Activated CD4-positive, alpha-beta memory T cell treated with anti-CD3 and anti-CD28 coated beads, Interleukin-2, amount 10 ng/mL, durations not matched to agents 7 days and 5 days (primary cell): ENCODE measurements at regions not wholly inside any gene's neighbourhood (a gene's known extent, or its start where the extent isn't known, plus 50 kb on each side); places are given as distances from the start of the nearest gene placed in this dataset.

ENCODE experiments used
- CTCF ChIA-PET: fragments of 350-600 bp; sonication (Branson Sonifier 250); formaldehyde crosslinking; loops from one replicate; lab custom pipeline; 2021; ENCODE audit warnings: antibody characterized with exemption, inconsistent platforms; lab: Charles Lee
- POLR2A ChIA-PET: fragments of 350-600 bp; sonication (Branson Sonifier 250); formaldehyde crosslinking; loops from one replicate; lab custom pipeline; 2021; ENCODE audit warnings: antibody characterized with exemption; lab: Charles Lee
- DNase-seq: peaks from one replicate; pipeline ENCODE4 v3.0.0-alpha.2; 2020
- H3K27ac Mint-ChIP-seq: one replicate; pipeline ENCODE4 v1.8.0; 2021; ENCODE audit warnings: mild to moderate bottlenecking, mixed read lengths
- H3K27me3 Mint-ChIP-seq: one replicate; pipeline ENCODE4 v1.8.0; 2021; ENCODE audit warnings: mixed read lengths
- H3K36me3 Mint-ChIP-seq: one replicate; pipeline ENCODE4 v1.8.0; 2021; ENCODE audit warnings: low read depth, mixed read lengths
- H3K4me1 Mint-ChIP-seq: one replicate; pipeline ENCODE4 v1.8.0; 2021; ENCODE audit warnings: mixed read lengths
- H3K4me3 Mint-ChIP-seq: one replicate; pipeline ENCODE4 v1.8.0; 2021; ENCODE audit warnings: mild to moderate bottlenecking, mixed read lengths
- H3K9me3 Mint-ChIP-seq: one replicate; pipeline ENCODE4 v1.8.0; 2021; ENCODE audit warnings: mixed read lengths

GRCh38 chr21:38667291-38667870, 138.3 kb upstream of the ETS2 start:
- H3K36me3 Mint-ChIP-seq, result no peaks in the 10 kb centered on the region
- H3K27ac Mint-ChIP-seq, result no peak overlapping the region
- no peak overlapping the region for H3K4me3 Mint-ChIP-seq
- no peak for DNase-seq
- H3K4me1 Mint-ChIP-seq, result no peaks in the 10 kb centered on the region
- no peaks in the 10 kb centered on the region for H3K9me3 Mint-ChIP-seq
- H3K27me3 Mint-ChIP-seq, result peaks cover 16% of the 10 kb centered on the region
- ChIA-PET POLR2A (no interaction called here), CTCF (no interaction called here)

GRCh38 chr21:38668067-38668466, 137.7 kb upstream of the ETS2 start:
- CTCF ChIA-PET, result no interaction called here
- no peak for DNase-seq
- POLR2A ChIA-PET, result no interaction called here
- Mint-ChIP-seq H3K27ac (no peak overlapping the region), H3K27me3 (peaks cover 10% of the 10 kb centered on the region), H3K36me3 (no peaks in the 10 kb centered on the region), H3K4me3 (no peak overlapping the region), H3K9me3 (no peaks in the 10 kb centered on the region), H3K4me1 (no peaks in the 10 kb centered on the region)

GRCh38 chr21:38668541-38668940, 137.2 kb upstream of the ETS2 start:
- ChIA-PET POLR2A (no interaction called here), CTCF (interaction anchor here (0.6 kb wide), 1 partner anchor 458 kb away, joined by 4 read pairs; no protein-coding TSS in a partner anchor)
- Mint-ChIP-seq H3K9me3 (no peaks in the 10 kb centered on the region), H3K4me3 (no peak overlapping the region), H3K4me1 (no peaks in the 10 kb centered on the region), H3K27ac (no peak overlapping the region), H3K36me3 (no peaks in the 10 kb centered on the region), H3K27me3 (peaks cover 5% of the 10 kb centered on the region)
- DNase-seq, result no peak

- DNase-seq, result no peak
- H3K9me3 Mint-ChIP-seq, result no peaks in the 10 kb centered on the region
- POLR2A ChIA-PET, result no interaction called here
- no peaks in the 10 kb centered on the region for H3K4me1 Mint-ChIP-seq
- H3K4me3 Mint-ChIP-seq, result no peak overlapping the region
- CTCF ChIA-PET, result interaction anchor here (0.6 kb wide), 1 partner anchor 457 kb away, joined by 4 read pairs; no protein-coding TSS in a partner anchor
- H3K36me3 Mint-ChIP-seq, result no peaks in the 10 kb centered on the region
- no peak overlapping the region for H3K27ac Mint-ChIP-seq
- H3K27me3 Mint-ChIP-seq, result peaks cover 5% of the 10 kb centered on the region
Measured at GRCh38 chr21:38669186-38669585, 136.5 kb upstream of the ETS2 start.

- CTCF ChIA-PET, result no interaction called here
- POLR2A ChIA-PET, result no interaction called here
Measured at GRCh38 chr21:38670861-38671260, 134.9 kb upstream of the ETS2 start.

GRCh38 chr21:38671773-38672172, 134.0 kb upstream of the ETS2 start:
- H3K27me3 Mint-ChIP-seq, result no peaks in the 10 kb centered on the region
- no peak overlapping the region for H3K4me3 Mint-ChIP-seq
- ChIA-PET CTCF (no interaction called here), POLR2A (interaction anchor here (1.0 kb wide), 1 partner anchor 12 kb away, joined by 3 read pairs; no protein-coding TSS in a partner anchor)
- no peaks in the 10 kb centered on the region for H3K36me3 Mint-ChIP-seq
- DNase-seq, result no peak
- no peaks in the 10 kb centered on the region for H3K9me3 Mint-ChIP-seq
- no peaks in the 10 kb centered on the region for H3K4me1 Mint-ChIP-seq
- H3K27ac Mint-ChIP-seq, result no peak overlapping the region

More at GRCh38 chr21:38670861-38671260, 134.9 kb upstream of the ETS2 start:
- no peaks in the 10 kb centered on the region for H3K36me3 Mint-ChIP-seq
- H3K4me1 Mint-ChIP-seq, result no peaks in the 10 kb centered on the region
- H3K27ac Mint-ChIP-seq, result no peak overlapping the region
- H3K27me3 Mint-ChIP-seq, result no peaks in the 10 kb centered on the region
- DNase-seq, result no peak
- H3K9me3 Mint-ChIP-seq, result no peaks in the 10 kb centered on the region
- H3K4me3 Mint-ChIP-seq, result no peak overlapping the region

GRCh38 chr21:38675182-38675824, 130.4 kb upstream of the ETS2 start:
- Mint-ChIP-seq H3K4me3 (no peak overlapping the region), H3K9me3 (no peaks in the 10 kb centered on the region), H3K27ac (no peak overlapping the region), H3K4me1 (peaks cover 6% of the 10 kb centered on the region), H3K36me3 (no peaks in the 10 kb centered on the region), H3K27me3 (peaks cover under 1% of the 10 kb centered on the region)
- no peak for DNase-seq
- ChIA-PET CTCF (no interaction called here), POLR2A (no interaction called here)

- CTCF ChIA-PET, result no interaction called here
- H3K27ac Mint-ChIP-seq, result no peak overlapping the region
- POLR2A ChIA-PET, result no interaction called here
Measured at GRCh38 chr21:38678827-38679226, 126.9 kb upstream of the ETS2 start.

GRCh38 chr21:38679534-38679933, 126.2 kb upstream of the ETS2 start:
- H3K4me3 Mint-ChIP-seq, result no peak overlapping the region
- H3K4me1 Mint-ChIP-seq, result peaks cover 6% of the 10 kb centered on the region
- ChIA-PET CTCF (no interaction called here), POLR2A (no interaction called here)
- H3K27ac Mint-ChIP-seq, result no peak overlapping the region
- peaks cover 2% of the 10 kb centered on the region for H3K27me3 Mint-ChIP-seq
- no peak for DNase-seq
- no peaks in the 10 kb centered on the region for H3K36me3 Mint-ChIP-seq
- H3K9me3 Mint-ChIP-seq, result no peaks in the 10 kb centered on the region

More at GRCh38 chr21:38678827-38679226, 126.9 kb upstream of the ETS2 start:
- Mint-ChIP-seq H3K36me3 (no peaks in the 10 kb centered on the region), H3K4me3 (no peak overlapping the region), H3K4me1 (peaks cover 6% of the 10 kb centered on the region), H3K9me3 (no peaks in the 10 kb centered on the region), H3K27me3 (peaks cover 2% of the 10 kb centered on the region)
- DNase-seq, result no peak

- peaks cover 2% of the 10 kb centered on the region for H3K27me3 Mint-ChIP-seq
- ChIA-PET CTCF (no interaction called here), POLR2A (no interaction called here)
- H3K4me3 Mint-ChIP-seq, result no peak overlapping the region
- no peaks in the 10 kb centered on the region for H3K9me3 Mint-ChIP-seq
- H3K27ac Mint-ChIP-seq, result no peak overlapping the region
- H3K36me3 Mint-ChIP-seq, result no peaks in the 10 kb centered on the region
- no peak for DNase-seq
- peaks cover 6% of the 10 kb centered on the region for H3K4me1 Mint-ChIP-seq
Measured at GRCh38 chr21:38680401-38680800, 125.3 kb upstream of the ETS2 start.

- H3K36me3 Mint-ChIP-seq, result no peaks in the 10 kb centered on the region
- peaks cover 5% of the 10 kb centered on the region for H3K27me3 Mint-ChIP-seq
- ChIA-PET CTCF (no interaction called here), POLR2A (interaction anchor here (0.9 kb wide), 1 partner anchor 11 kb away, joined by 3 read pairs; no protein-coding TSS in a partner anchor)
- no peak overlapping the region for H3K27ac Mint-ChIP-seq
- H3K4me1 Mint-ChIP-seq, result peaks cover 6% of the 10 kb centered on the region
- no peaks in the 10 kb centered on the region for H3K9me3 Mint-ChIP-seq
- H3K4me3 Mint-ChIP-seq, result no peak overlapping the region
- DNase-seq, result no peak
Measured at GRCh38 chr21:38683222-38683621, 122.5 kb upstream of the ETS2 start.

GRCh38 chr21:38688068-38688467, 117.7 kb upstream of the ETS2 start:
- DNase-seq, result no peak
- H3K27me3 Mint-ChIP-seq, result peaks cover 7% of the 10 kb centered on the region
- H3K36me3 Mint-ChIP-seq, result no peaks in the 10 kb centered on the region
- H3K4me3 Mint-ChIP-seq, result no peak overlapping the region
- ChIA-PET POLR2A (no interaction called here), CTCF (no interaction called here)
- H3K9me3 Mint-ChIP-seq, result no peaks in the 10 kb centered on the region
- no peak overlapping the region for H3K27ac Mint-ChIP-seq
- no peaks in the 10 kb centered on the region for H3K4me1 Mint-ChIP-seq

GRCh38 chr21:38691631-38692030, 114.1 kb upstream of the ETS2 start:
- POLR2A ChIA-PET, result no interaction called here
- no peak overlapping the region for H3K27ac Mint-ChIP-seq
- DNase-seq, result no peak
- no peaks in the 10 kb centered on the region for H3K36me3 Mint-ChIP-seq
- no peaks in the 10 kb centered on the region for H3K9me3 Mint-ChIP-seq
- CTCF ChIA-PET, result no interaction called here
- no peaks in the 10 kb centered on the region for H3K4me1 Mint-ChIP-seq
- H3K4me3 Mint-ChIP-seq, result no peak overlapping the region
- H3K27me3 Mint-ChIP-seq, result peaks cover 16% of the 10 kb centered on the region

- H3K9me3 Mint-ChIP-seq, result no peaks in the 10 kb centered on the region
- no peaks in the 10 kb centered on the region for H3K4me1 Mint-ChIP-seq
- no peak overlapping the region for H3K4me3 Mint-ChIP-seq
- no peak overlapping the region for H3K27ac Mint-ChIP-seq
- CTCF ChIA-PET, result interaction anchor here (1.6 kb wide), 1 partner anchor 38 kb away, joined by 3 read pairs; no protein-coding TSS in a partner anchor
- H3K27me3 Mint-ChIP-seq, result peaks cover 14% of the 10 kb centered on the region
- POLR2A ChIA-PET, result no interaction called here
- DNase-seq, result no peak
- no peaks in the 10 kb centered on the region for H3K36me3 Mint-ChIP-seq
Measured at GRCh38 chr21:38696579-38696978, 109.2 kb upstream of the ETS2 start.
